Activated CD4-positive, alpha-beta T cell treated with anti-CD3 and anti-CD28 coated beads for 36 hours (primary cell): ENCODE measurements at regions not wholly inside any gene's neighbourhood (a gene's known extent, or its start where the extent isn't known, plus 50 kb on each side); places are given as distances from the start of the nearest gene placed in this dataset.

ENCODE experiments used
- ATAC-seq: fragments of 200-7000 bp; cut with Tn5 transposase; one replicate; pipeline ENCODE4 v1.10.0; 2021; ENCODE audit warnings: mild to moderate bottlenecking, moderate library complexity
- CTCF ChIA-PET: fragments of 350-600 bp; sonication (Branson Sonifier 250); formaldehyde crosslinking; loops from one replicate; lab custom pipeline; 2021; ENCODE audit warnings: antibody characterized with exemption; lab: Charles Lee
- POLR2A ChIA-PET: fragments of 350-600 bp; sonication (Branson Sonifier 250); formaldehyde crosslinking; loops from one replicate; lab custom pipeline; 2021; ENCODE audit warnings: antibody characterized with exemption, inconsistent platforms; lab: Charles Lee
- DNase-seq: peaks from one replicate; pipeline ENCODE4 v3.0.0-alpha.2; 2020
- H3K27ac Mint-ChIP-seq: one replicate; pipeline ENCODE4 v1.8.0; 2021; ENCODE audit warnings: mixed read lengths
- H3K27me3 Mint-ChIP-seq: one replicate; pipeline ENCODE4 v1.8.0; 2021; ENCODE audit warnings: mixed read lengths
- H3K36me3 Mint-ChIP-seq: one replicate; pipeline ENCODE4 v1.8.0; 2021; ENCODE audit warnings: low read depth, mixed read lengths
- H3K4me1 Mint-ChIP-seq: one replicate; pipeline ENCODE4 v1.8.0; 2021; ENCODE audit warnings: mixed read lengths
- H3K4me3 Mint-ChIP-seq: one replicate; pipeline ENCODE4 v1.8.0; 2021; ENCODE audit warnings: mild to moderate bottlenecking, moderate library complexity, mixed read lengths
- H3K9me3 Mint-ChIP-seq: one replicate; pipeline ENCODE4 v1.8.0; 2021; ENCODE audit warnings: low read depth, mixed read lengths
- intact Hi-C, 2 experiments: fragments of 100-400 bp; cut with DNase I in 1 of 2; cut with micrococcal nuclease in 1 of 2; formaldehyde crosslinking; loops; one replicate each; pipeline versions ENCODE4 v1.14.2 to v1.15.1; 2022 to 2024; cut with DNase I, micrococcal nuclease

DNA sequence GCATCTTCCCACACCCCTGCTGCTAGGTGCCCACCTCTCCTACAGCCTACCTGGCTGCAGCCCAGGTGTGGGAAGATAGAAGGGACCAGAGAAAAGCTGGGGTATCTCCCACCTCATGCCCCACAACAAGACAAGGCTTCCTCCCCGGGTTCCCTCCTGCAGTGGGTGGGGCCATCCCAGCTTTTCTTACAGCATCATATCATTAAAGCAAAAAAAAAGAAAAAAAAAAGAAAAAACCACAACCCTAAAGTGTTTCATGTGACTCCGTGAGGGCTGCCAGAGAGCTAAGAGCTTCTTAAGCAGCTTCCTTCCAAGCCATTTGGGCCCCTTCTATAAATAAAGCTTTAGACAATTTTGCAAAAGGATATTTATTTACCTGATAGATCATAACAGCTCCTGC, 455.4 kb upstream of the TSHZ3 start:
- DNase-seq = no peak
- CTCF ChIA-PET = no interaction called here
- no peaks in the 10 kb centered on the region for H3K36me3 Mint-ChIP-seq
- H3K4me3 Mint-ChIP-seq = no peak overlapping the region
- intact Hi-C loops = no loop called here
- H3K9me3 Mint-ChIP-seq = no peaks in the 10 kb centered on the region
- ATAC-seq = no peak
- POLR2A ChIA-PET = no interaction called here
- H3K27me3 Mint-ChIP-seq = no peaks in the 10 kb centered on the region
- no peak overlapping the region for H3K27ac Mint-ChIP-seq
- H3K4me1 Mint-ChIP-seq = no peaks in the 10 kb centered on the region

DNA sequence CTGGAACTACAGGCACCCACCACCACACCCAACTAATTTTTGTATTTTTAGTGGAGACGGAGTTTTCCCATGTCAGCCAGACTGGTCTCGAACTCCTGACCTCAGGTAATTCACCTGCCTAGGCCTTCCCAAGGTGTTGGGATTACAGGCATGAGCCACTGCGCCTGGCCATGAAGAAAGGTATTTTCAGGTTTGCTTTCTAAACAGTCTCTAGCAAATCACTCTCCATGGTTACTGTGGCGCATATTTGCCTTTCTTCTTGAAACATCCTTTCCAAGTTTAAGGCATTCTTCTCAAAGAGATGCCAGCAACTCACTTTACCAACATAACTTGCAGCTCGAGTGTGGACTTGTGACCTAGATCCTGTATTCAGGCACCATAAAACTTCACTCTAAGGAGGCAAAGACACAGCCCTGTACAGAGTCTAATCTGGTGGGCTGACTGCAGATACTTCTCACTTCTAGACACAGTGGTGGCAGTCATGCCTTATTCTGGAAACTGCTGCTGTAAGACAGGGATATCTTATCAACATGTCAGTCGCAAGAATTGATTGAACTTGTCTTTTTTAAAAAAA, 461.4 kb upstream of the TSHZ3 start:
- Mint-ChIP-seq H3K4me1 (no peaks in the 10 kb centered on the region), H3K4me3 (no peak overlapping the region), H3K27me3 (no peaks in the 10 kb centered on the region), H3K27ac (no peak overlapping the region), H3K36me3 (no peaks in the 10 kb centered on the region), H3K9me3 (no peaks in the 10 kb centered on the region)
- DNase-seq (no peak), ATAC-seq (no peak)
- ChIA-PET POLR2A (no interaction called here), CTCF (no interaction called here)
- intact Hi-C loops = no loop called here

DNA sequence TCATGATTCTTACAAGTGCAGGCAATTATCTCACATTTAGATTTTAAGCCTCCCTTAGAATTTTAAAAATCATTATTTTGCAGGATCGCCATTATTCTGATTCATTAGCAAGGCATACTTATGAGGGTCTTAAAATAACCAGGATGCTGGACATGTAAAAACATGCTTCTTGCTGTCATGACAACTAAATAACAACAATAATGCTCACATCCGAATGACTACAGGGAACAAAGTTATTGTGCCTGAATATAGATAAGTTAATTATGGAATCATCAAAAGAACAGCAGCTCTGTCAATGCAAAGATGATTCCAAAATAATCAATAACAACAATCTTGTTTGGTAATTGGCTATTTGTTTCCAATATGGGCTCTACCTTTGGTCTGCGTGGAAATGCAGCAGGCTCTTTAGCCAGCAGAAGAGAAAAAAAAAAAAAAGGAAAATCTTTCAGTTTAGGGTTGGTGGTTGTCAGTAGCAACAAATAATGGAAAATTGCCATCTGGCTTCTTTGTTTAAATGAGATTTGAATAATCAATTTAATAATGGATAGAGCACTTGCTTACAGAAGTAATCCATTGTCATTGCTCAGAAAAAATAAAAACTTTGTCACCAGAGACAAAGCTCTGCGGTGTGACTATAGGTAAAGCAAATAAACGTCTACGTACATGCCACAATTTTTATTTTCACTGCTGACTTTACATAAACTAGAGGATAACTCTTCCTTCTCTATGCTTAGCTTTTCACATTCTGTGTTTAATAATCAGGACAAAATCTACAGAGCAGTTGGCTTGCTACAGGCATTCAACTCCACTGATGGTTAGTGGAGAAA, 468.9 kb upstream of the TSHZ3 start:
- ChIA-PET POLR2A (no interaction called here), CTCF (interaction anchor here (0.6 kb wide), 1 partner anchor 334 kb away, joined by 3 read pairs; no protein-coding TSS in a partner anchor)
- H3K27ac Mint-ChIP-seq = no peak overlapping the region
- DNase-seq (no peak), ATAC-seq (no peak)
- no peaks in the 10 kb centered on the region for H3K27me3 Mint-ChIP-seq
- no peaks in the 10 kb centered on the region for H3K36me3 Mint-ChIP-seq
- H3K4me1 Mint-ChIP-seq = no peaks in the 10 kb centered on the region
- H3K9me3 Mint-ChIP-seq = peaks cover 3% of the 10 kb centered on the region
- intact Hi-C loops = no loop called here
- no peak overlapping the region for H3K4me3 Mint-ChIP-seq

DNA sequence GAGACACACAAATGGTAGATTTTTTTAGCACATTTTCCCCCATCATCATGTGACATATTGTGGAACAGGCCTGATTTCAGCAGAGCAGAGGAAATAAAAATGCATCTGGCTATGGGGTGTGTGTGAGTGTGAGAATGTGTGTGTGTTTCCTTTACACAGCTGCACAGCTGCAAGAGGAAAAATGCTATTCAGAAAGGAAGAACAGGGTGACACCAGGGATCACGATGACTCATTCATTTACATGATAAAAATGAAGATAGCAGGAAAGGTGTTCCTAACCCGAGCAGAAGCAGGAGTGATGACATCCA, 469.5 kb upstream of the TSHZ3 start:
- DNase-seq = no peak
- Mint-ChIP-seq H3K27me3 (no peaks in the 10 kb centered on the region), H3K4me3 (no peak overlapping the region), H3K36me3 (no peaks in the 10 kb centered on the region), H3K27ac (no peak overlapping the region), H3K4me1 (no peaks in the 10 kb centered on the region), H3K9me3 (peaks cover 3% of the 10 kb centered on the region)
- ChIA-PET POLR2A (no interaction called here), CTCF (interaction anchor here (0.6 kb wide), 1 partner anchor 334 kb away, joined by 3 read pairs; no protein-coding TSS in a partner anchor)
- intact Hi-C loops = no loop called here
- ATAC-seq = no peak

DNA sequence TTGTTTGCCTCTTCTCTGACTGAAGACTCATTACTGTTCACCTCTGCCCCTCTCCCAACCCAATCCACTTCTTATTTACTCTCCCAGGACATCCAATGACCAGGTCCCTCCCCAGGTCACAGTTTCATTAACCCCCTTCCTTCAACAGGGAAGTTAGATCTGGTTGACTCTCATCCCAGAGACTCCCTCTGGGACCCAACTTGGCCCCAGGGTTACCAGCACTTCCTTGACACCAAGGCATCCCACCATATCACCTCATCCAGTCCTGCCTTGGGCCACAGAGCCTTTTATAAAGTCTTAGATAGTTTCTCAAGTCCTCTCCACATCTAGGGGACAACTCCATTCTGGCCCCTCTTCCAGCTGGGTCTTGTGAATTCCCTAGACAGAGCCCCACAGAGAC, 470.6 kb upstream of the TSHZ3 start:
- Mint-ChIP-seq H3K9me3 (peaks cover 3% of the 10 kb centered on the region), H3K27me3 (no peaks in the 10 kb centered on the region), H3K27ac (no peak overlapping the region), H3K4me1 (no peaks in the 10 kb centered on the region), H3K4me3 (no peak overlapping the region), H3K36me3 (no peaks in the 10 kb centered on the region)
- intact Hi-C loops = no loop called here
- CTCF ChIA-PET = no interaction called here
- POLR2A ChIA-PET = no interaction called here
- DNase-seq (no peak), ATAC-seq (no peak)

DNA sequence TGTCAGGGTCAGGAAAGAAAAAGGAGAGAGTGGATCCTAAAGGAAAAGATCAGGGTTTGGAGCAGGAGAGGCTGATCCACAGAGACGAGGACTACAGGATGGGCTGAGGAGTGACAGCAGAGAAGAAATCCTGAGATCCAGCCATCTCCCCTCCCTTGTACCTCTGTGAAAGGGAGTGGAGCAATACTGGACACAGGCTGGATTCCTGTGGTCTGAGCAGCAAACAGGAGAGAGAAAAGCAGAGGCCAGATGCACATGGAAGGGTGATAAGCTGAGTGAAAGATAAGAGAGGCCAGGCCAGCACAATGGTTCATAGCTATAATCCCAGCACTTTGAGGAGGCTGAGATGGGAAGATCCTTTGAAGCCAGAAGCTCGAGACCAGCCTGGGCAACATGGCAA, 472.1 kb upstream of the TSHZ3 start:
- DNase-seq = no peak
- POLR2A ChIA-PET = no interaction called here
- ATAC-seq = no peak
- H3K9me3 Mint-ChIP-seq = peaks cover 3% of the 10 kb centered on the region
- H3K36me3 Mint-ChIP-seq = no peaks in the 10 kb centered on the region
- intact Hi-C loops = no loop called here
- H3K4me1 Mint-ChIP-seq = no peaks in the 10 kb centered on the region
- H3K27ac Mint-ChIP-seq = no peak overlapping the region
- H3K27me3 Mint-ChIP-seq = no peaks in the 10 kb centered on the region
- H3K4me3 Mint-ChIP-seq = no peak overlapping the region
- CTCF ChIA-PET = interaction anchor here (0.6 kb wide), 1 partner anchor 320 kb away, joined by 3 read pairs; no protein-coding TSS in a partner anchor

DNA sequence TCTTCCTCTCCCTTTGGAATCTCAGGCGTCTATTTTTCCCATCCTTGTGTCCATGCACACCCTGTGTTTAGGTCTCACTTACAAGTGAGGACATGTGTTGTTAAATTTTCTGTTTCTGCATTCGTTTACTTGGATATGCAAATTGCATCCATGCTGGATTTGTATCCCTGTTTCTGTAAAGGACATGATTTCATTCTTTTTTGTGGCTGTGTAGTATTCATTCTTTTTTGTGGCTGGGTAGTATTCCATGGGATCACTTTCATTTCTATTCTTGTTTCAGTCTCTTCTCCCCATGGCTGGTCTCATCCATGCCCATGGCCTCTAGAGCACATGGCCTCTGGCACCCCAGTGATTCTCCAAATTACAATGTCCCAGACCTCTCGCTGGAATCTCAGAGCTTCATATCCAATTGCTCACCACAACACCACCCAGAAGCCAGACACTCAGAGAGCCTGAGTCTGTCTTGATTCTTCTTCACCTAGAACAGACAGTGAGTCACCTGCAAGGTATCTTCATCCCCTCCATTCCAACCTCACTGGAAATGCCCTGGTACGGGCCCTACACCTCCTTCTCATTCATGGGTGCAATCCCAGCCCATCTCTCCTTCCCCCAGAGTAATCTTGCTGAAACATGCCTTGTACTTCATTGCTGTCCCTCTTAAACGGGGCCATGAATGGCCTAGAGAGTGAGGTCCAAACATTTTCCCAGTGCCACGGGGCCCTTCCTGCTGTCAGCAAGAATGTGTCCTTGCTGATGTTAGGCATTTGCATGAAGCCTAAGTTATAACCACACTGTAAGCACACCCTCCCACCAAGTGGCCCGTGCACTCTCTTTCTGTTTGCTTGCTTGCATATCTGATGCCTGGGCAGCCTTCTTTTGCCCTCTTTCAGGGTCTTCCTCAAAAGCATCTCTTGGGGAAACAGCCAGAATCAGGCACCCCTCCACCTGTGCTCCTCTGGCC, 476.2 kb upstream of the TSHZ3 start:
- DNase-seq = no peak
- H3K4me1 Mint-ChIP-seq = no peaks in the 10 kb centered on the region
- intact Hi-C loops = no loop called here
- H3K9me3 Mint-ChIP-seq = no peaks in the 10 kb centered on the region
- ChIA-PET CTCF (no interaction called here), POLR2A (no interaction called here)
- H3K4me3 Mint-ChIP-seq = no peak overlapping the region
- no peak overlapping the region for H3K27ac Mint-ChIP-seq
- H3K36me3 Mint-ChIP-seq = no peaks in the 10 kb centered on the region
- ATAC-seq = no peak
- H3K27me3 Mint-ChIP-seq = no peaks in the 10 kb centered on the region

DNA sequence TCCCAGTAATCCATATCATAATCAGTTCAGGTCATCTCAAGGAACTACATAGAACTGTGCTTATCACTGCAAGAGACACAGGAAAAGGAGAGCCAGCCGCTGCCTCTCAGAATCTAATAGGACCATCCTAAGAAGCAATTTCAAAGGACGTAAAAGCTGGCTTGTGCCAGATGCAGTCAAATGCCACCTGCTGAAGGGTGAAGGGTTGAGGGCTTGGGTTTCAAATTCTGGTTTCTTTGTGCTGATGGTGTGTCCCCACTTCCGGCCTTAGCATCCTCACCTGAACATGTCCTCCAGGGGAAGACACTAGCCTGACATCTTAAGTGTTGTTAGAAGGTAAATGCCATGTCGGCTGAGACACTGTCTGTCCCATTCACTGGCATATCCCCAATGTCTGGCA, 477.1 kb upstream of the TSHZ3 start:
- H3K4me1 Mint-ChIP-seq = no peaks in the 10 kb centered on the region
- POLR2A ChIA-PET = no interaction called here
- no peaks in the 10 kb centered on the region for H3K27me3 Mint-ChIP-seq
- no peak for DNase-seq
- no peaks in the 10 kb centered on the region for H3K36me3 Mint-ChIP-seq
- H3K4me3 Mint-ChIP-seq = no peak overlapping the region
- no peak for ATAC-seq
- H3K9me3 Mint-ChIP-seq = no peaks in the 10 kb centered on the region
- CTCF ChIA-PET = no interaction called here
- no peak overlapping the region for H3K27ac Mint-ChIP-seq
- intact Hi-C loops = no loop called here

DNA sequence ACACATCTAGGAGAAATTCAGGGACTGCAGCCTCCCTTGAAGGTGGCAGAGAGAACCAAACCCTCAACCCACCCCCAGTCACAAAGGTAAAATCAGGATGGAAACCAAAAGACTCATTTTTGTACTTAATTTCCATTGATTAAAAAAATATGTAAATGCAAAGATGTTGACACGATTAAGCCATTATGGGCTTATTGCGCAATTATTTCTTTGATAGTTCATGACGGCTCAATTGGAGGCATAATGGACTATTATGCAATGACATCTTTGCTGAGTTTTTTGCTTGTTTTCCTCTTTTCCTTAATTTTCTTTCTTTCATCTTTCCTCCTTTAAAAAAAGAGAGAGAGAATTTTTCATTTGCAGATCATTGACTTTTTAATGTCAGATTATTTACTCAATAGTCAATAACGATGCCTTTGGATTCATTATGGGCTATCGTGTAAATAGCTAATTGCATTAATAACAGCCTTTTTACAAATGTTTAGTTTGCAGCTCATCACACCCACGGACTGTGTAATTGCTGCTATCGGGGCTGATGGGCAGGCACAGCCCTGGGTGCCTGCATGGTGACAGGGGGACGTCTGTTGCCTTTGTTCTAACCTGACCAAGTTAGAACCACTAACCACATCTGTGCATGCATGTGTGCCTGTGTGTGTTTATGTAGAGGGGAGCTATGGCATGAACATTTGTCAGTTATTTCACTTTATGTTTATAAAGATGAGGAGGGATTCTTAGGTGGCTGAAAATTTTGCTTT, 482.4 kb upstream of the TSHZ3 start:
- Mint-ChIP-seq H3K4me1 (no peaks in the 10 kb centered on the region), H3K27ac (no peak overlapping the region), H3K27me3 (no peaks in the 10 kb centered on the region), H3K36me3 (no peaks in the 10 kb centered on the region), H3K4me3 (no peak overlapping the region), H3K9me3 (peaks cover 7% of the 10 kb centered on the region)
- CTCF ChIA-PET = no interaction called here
- intact Hi-C loops = no loop called here
- POLR2A ChIA-PET = no interaction called here
- no peak for ATAC-seq
- no peak for DNase-seq

DNA sequence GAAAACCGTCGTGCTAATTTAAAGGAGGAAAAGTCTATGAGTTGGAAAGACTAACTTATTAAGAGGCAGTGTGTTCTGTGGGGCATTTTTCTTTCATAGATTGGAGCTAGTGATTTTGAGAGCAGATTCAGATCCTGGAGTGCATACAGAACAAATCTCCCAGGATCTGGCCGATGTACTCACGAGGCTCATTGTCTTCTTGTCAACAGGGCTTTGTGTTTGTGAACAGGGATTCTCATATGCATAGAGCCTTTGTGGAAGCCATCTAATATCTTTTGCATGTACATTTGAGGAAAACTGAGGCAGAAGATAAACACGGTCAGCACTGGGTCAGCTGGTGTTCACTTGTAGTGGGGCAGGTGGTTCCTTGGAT, 482.9 kb upstream of the TSHZ3 start:
- no peak overlapping the region for H3K27ac Mint-ChIP-seq
- H3K4me1 Mint-ChIP-seq = no peaks in the 10 kb centered on the region
- POLR2A ChIA-PET = no interaction called here
- CTCF ChIA-PET = no interaction called here
- intact Hi-C loops = no loop called here
- ATAC-seq (no peak), DNase-seq (no peak)
- no peaks in the 10 kb centered on the region for H3K27me3 Mint-ChIP-seq
- no peaks in the 10 kb centered on the region for H3K36me3 Mint-ChIP-seq
- H3K9me3 Mint-ChIP-seq = peaks cover 7% of the 10 kb centered on the region
- H3K4me3 Mint-ChIP-seq = no peak overlapping the region

DNA sequence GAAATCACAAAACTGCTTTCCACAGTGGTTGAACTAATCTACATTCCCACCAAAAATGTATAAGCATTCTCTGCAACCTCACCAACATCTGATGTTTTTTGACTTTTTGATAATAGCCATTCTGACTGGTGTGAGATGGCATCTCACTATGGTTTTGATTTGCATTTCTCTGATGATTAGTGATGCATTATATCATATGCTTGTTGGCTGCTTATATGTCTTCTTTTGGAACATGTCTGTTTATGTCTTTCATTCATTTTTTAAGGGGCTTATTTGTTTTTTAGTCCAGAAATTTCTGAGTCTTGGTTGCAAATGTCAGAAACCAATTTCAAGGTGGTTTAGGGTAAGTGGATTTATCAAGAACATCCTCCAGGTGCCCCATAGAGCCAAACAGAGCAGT, 484.8 kb upstream of the TSHZ3 start:
- Mint-ChIP-seq H3K27me3 (no peaks in the 10 kb centered on the region), H3K4me3 (no peak overlapping the region), H3K27ac (no peak overlapping the region), H3K4me1 (no peaks in the 10 kb centered on the region), H3K36me3 (no peaks in the 10 kb centered on the region), H3K9me3 (peaks cover 7% of the 10 kb centered on the region)
- no peak for ATAC-seq
- no peak for DNase-seq
- CTCF ChIA-PET = no interaction called here
- intact Hi-C loops = no loop called here
- POLR2A ChIA-PET = no interaction called here
